D721Med (cell line): ENCODE measurements at regions not wholly inside any gene's neighbourhood (a gene's known extent, or its start where the extent isn't known, plus 50 kb on each side); places are given as distances from the start of the nearest gene placed in this dataset.

Source experiments
- DNase-seq: peaks from one replicate; pipeline ENCODE4 v3.0.0; 2011; ENCODE audit warnings: low spot score; ENCODE audit not compliant: insufficient read length
- FAIRE-seq: peaks from 2 replicates; lab custom pipeline; 2011; peaks lifted over from hg19 to GRCh38; lab: Jason Lieb, UNC
- TF ChIP-seq, protein P1 (sequence below): IDR thresholded peaks from 2 replicates; pipeline ENCODE4 v1.5.1; 2012; ENCODE audit warnings: mild to moderate bottlenecking, control low read depth; ENCODE audit not compliant: insufficient read depth; ENCODE audit errors: missing control alignments

DNA sequence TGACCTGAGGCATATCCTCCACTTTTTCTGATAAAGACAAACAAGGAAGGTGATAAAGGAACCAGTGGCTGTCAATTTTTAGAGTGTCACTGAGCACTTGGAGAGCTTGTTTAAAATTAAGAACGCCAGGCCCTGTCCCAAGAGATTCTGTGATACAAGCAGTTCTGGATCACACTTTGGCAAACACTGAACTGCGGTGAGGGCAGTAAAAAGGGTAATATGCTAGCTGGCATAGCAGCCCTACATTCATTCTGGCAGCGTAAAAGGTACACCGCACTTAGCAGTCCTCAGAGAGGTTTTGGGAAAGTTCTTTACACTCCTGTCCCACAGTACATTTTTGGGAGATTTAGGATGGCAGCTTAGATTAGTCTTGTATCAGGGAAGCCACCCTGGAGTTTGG, 101.3 kb upstream of the CCDC150 start:
- DNase-seq: no peak
- TF ChIP-seq, protein P1, sequence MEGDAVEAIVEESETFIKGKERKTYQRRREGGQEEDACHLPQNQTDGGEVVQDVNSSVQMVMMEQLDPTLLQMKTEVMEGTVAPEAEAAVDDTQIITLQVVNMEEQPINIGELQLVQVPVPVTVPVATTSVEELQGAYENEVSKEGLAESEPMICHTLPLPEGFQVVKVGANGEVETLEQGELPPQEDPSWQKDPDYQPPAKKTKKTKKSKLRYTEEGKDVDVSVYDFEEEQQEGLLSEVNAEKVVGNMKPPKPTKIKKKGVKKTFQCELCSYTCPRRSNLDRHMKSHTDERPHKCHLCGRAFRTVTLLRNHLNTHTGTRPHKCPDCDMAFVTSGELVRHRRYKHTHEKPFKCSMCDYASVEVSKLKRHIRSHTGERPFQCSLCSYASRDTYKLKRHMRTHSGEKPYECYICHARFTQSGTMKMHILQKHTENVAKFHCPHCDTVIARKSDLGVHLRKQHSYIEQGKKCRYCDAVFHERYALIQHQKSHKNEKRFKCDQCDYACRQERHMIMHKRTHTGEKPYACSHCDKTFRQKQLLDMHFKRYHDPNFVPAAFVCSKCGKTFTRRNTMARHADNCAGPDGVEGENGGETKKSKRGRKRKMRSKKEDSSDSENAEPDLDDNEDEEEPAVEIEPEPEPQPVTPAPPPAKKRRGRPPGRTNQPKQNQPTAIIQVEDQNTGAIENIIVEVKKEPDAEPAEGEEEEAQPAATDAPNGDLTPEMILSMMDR: no peak
- no peak for FAIRE-seq

GRCh38 chr2:196538646-196539045, 100.9 kb upstream of the CCDC150 start:
- no peak for DNase-seq
- TF ChIP-seq, protein P1: no peak
- no peak for FAIRE-seq

GRCh38 chr2:196544906-196545433, 94.5 kb upstream of the CCDC150 start:
- DNase-seq (no peak), FAIRE-seq (no peak)
- TF ChIP-seq, protein P1: no peak

DNA sequence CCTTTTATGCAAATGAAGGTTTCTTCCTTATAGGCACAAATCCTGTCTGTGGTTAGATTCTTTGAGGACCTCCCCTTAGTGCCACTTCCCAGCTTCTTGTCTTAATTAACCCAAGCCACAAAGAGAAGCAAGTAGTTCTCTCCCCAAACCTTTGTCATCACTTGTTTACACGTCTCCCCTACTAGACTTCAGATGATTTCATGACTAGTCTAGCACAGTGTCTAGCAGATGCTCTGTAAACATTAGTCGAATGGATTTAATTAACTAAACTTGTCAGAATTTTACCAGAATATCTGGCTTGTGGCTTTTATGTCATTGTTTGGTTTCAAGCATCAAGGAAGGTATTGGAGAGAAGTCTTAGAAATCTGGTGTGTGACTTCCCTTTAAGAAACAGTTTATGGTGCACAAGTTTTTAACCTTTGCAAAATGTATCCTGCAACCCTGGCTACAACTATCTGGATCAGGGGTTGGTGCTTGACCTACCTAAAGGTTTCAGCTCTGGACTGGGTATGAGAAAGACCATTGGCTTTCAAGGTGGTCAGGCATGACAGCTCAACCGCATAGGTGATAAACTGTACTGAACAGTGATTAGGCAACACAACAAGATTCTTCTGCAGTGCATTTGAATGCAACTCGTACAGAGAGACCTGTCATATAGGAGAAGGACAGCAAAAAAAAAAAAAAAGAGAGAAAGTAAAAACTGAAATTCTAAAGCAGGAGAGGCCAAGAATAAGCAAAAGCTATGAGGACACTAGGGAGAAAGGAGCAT, 93.2 kb upstream of the CCDC150 start:
- TF ChIP-seq, protein P1: no peak
- DNase-seq (no peak), FAIRE-seq (no peak)

DNA sequence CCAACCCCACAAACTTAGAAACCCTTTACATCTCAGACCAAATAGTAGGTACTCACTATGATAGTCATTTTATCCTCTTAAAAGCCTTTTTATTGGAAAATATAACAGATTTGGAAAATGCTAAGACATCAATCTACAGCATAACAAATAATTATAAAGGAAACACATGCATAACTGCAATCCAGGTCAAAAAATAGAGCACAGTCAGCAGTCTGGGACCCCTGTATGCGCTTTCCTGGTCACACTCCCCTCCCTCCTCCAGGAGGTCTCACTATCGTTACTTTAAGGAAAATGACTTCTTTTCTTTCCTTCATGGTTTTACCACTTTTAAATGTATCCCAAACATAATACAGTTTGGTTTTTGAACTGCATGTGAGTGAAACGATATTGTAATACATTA, 90.5 kb upstream of the CCDC150 start:
- no peak for DNase-seq
- TF ChIP-seq, protein P1: no peak
- FAIRE-seq: no peak

GRCh38 chr2:196551014-196551413, 88.5 kb upstream of the CCDC150 start:
- no peak for FAIRE-seq
- TF ChIP-seq, protein P1: no peak

DNA sequence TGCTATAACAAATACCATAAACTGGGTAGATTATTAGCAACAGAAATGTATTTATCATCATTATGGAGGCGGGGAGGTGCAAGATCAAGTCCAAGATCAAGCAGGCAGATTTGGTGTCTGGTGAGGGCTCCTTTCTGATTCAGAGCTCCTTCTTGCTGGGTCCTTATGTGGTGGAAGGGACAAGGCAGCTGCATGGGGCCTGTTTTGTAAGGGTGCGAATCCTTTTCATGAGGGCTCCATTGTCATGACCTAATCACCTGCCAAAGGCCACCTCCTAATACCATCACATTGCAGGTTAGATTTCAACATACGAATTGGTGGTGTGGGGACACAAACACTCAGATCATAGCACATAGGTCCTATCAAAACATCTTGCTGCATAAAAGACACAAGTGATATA, 84.4 kb upstream of the CCDC150 start:
- no peak for FAIRE-seq
- TF ChIP-seq, protein P1: no peak
- no peak for DNase-seq

More at GRCh38 chr2:196551014-196551413, 88.5 kb upstream of the CCDC150 start:
- no peak for DNase-seq
